B cell (primary cell): ENCODE measurements at regions not wholly inside any gene's neighbourhood (a gene's known extent, or its start where the extent isn't known, plus 50 kb on each side); places are given as distances from the start of the nearest gene placed in this dataset.
"Not testable (repeated sequence)": the region's sequence is repeated elsewhere in the genome, so short reads cannot be mapped to it uniquely, and the experiment has no call there.

Source experiments
- EZH2 ChIP-seq: IDR thresholded peaks from 2 replicates; pipeline ENCODE4 v1.6.1; 2012; ENCODE audit warnings: borderline replicate concordance, low read depth, mild to moderate bottlenecking, moderate library complexity, low read length; ENCODE audit not compliant: insufficient read depth, poor library complexity, severe bottlenecking
- TF ChIP-seq, protein P1 (sequence below): fragments of 200-600 bp; IDR thresholded peaks from one replicate; pipeline ENCODE4 v1.8.0; 2022; ENCODE audit warnings: antibody characterized with exemption, mild to moderate bottlenecking

DNA sequence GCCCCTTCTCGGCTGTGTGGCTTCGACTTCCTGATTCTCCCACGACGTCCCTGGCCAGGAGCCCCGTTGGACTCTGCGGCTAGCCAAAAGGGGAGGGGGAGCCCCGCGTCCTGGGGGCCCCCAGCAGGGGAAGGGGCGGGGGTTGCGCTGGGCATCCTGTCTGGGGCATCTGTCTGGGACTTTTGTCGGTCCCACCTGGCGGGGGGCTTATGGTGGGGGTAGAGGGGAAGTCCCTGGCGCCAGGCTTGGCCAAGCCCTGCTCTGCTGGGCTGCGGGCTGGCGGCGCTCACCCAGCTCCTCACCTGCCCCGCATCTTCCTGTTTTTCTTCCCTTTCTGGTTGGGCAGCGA, 142.7 kb upstream of the EEF2KMT start:
- TF ChIP-seq, protein P1, sequence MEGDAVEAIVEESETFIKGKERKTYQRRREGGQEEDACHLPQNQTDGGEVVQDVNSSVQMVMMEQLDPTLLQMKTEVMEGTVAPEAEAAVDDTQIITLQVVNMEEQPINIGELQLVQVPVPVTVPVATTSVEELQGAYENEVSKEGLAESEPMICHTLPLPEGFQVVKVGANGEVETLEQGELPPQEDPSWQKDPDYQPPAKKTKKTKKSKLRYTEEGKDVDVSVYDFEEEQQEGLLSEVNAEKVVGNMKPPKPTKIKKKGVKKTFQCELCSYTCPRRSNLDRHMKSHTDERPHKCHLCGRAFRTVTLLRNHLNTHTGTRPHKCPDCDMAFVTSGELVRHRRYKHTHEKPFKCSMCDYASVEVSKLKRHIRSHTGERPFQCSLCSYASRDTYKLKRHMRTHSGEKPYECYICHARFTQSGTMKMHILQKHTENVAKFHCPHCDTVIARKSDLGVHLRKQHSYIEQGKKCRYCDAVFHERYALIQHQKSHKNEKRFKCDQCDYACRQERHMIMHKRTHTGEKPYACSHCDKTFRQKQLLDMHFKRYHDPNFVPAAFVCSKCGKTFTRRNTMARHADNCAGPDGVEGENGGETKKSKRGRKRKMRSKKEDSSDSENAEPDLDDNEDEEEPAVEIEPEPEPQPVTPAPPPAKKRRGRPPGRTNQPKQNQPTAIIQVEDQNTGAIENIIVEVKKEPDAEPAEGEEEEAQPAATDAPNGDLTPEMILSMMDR: not testable (repeated sequence)
- TF ChIP-seq EZH2: not testable (repeated sequence)
